ENCODE measurements at regions not wholly inside any gene's neighbourhood (a gene's known extent, or its start where the extent isn't known, plus 50 kb on each side); places are given as distances from the start of the nearest gene placed in this dataset.

GRCh38 chr13:54367639-54368271 lies 1339.1 kb downstream of the OLFM4 start:
- H3K4me3 Mint-ChIP-seq: no peak overlapping the region
- H3K9me3 ChIP-seq (ENCODE audit: control extremely low read depth in 1 of 3, control insufficient read depth in 2 of 3, insufficient read depth in 1 of 3, low read length in 2 of 3): peaks cover 0 to 3% (median 0%) of the 10 kb centered on the region in 3 donors
- no peak overlapping the region for H3K27ac ChIP-seq (ENCODE audit: low read length in 2 of 2)
- no peak overlapping the region for H3K27ac Mint-ChIP-seq
- H2AFZ ChIP-seq (ENCODE audit: insufficient read depth, low read depth, low read length, poor library complexity, severe bottlenecking): no peak overlapping the region
- H3K4me1 ChIP-seq (ENCODE audit: control insufficient read depth in 2 of 2, insufficient read depth in 2 of 2, low read length in 2 of 2): no peaks in the 10 kb centered on the region
- TF ChIP-seq CTCF (IDR thresholded peaks at IDR 0.05) (no peak), EZH2 (IDR thresholded peaks at IDR 0.05; ENCODE audit: borderline replicate concordance, insufficient read depth, low read depth, low read length, poor library complexity, severe bottlenecking) (no peak)
- no peaks in the 10 kb centered on the region for H3K4me1 Mint-ChIP-seq
- no peak overlapping the region for H3K4me3 ChIP-seq (ENCODE audit: control extremely low read depth in 1 of 5, extremely low read depth in 1 of 5, insufficient read depth in 1 of 5, low read depth in 2 of 5, low read length in 4 of 5)
- no peak overlapping the region for H3K9ac ChIP-seq (ENCODE audit: low read length)
- no peak for ATAC-seq (ENCODE audit: low read depth)
- no peaks in the 10 kb centered on the region for H3K27me3 Mint-ChIP-seq
- no peak overlapping the region for H3K4me2 ChIP-seq (replicated peaks; ENCODE audit: low read depth, low read length, poor library complexity, severe bottlenecking)
- no peaks in the 10 kb centered on the region for H3K36me3 ChIP-seq (replicated peaks in 1 of 2; ENCODE audit: control extremely low read depth in 1 of 2, control insufficient read depth in 1 of 2, extremely low read depth in 1 of 2, insufficient read depth in 2 of 2, low read length in 1 of 2)
- intact Hi-C loops (cut with micrococcal nuclease): no loop called here
- H3K79me2 ChIP-seq (ENCODE audit: control insufficient read depth, insufficient read depth, low read length): no peaks in the 10 kb centered on the region
- no peaks in the 10 kb centered on the region for H4K20me1 ChIP-seq (ENCODE audit: control insufficient read depth, insufficient read depth, low read length, poor library complexity, severe bottlenecking)
- 67% methylated on average over 2 of the region's 5 CpGs for WGBS (ENCODE audit: insufficient coverage)
- no peaks in the 10 kb centered on the region for H3K27me3 ChIP-seq (replicated peaks in 1 of 4; ENCODE audit: control extremely low read depth in 1 of 4, control insufficient read depth in 3 of 4, insufficient read depth in 4 of 4, low read length in 3 of 4)
- no peak for DNase-seq
- CTCF ChIA-PET: no interaction called here
- POLR2A ChIA-PET: no interaction called here
- peaks cover 2% of the 10 kb centered on the region for H3K9me3 Mint-ChIP-seq (ENCODE audit: insufficient read depth)

- H4K20me1 ChIP-seq (ENCODE audit: control insufficient read depth, insufficient read depth, low read length, poor library complexity, severe bottlenecking): no peaks in the 10 kb centered on the region
- Mint-ChIP-seq H3K9me3 (ENCODE audit: insufficient read depth) (peaks cover 2% of the 10 kb centered on the region), H3K4me1 (no peaks in the 10 kb centered on the region), H3K27ac (no peak overlapping the region), H3K27me3 (no peaks in the 10 kb centered on the region), H3K4me3 (no peak overlapping the region)
- no peaks in the 10 kb centered on the region for H3K36me3 ChIP-seq (replicated peaks in 1 of 2; ENCODE audit: control extremely low read depth in 1 of 2, control insufficient read depth in 1 of 2, extremely low read depth in 1 of 2, insufficient read depth in 2 of 2, low read length in 1 of 2)
- intact Hi-C loops (cut with micrococcal nuclease): no loop called here
- no peak overlapping the region for H3K9ac ChIP-seq (ENCODE audit: low read length)
- no peak for TF ChIP-seq EZH2 (IDR thresholded peaks at IDR 0.05; ENCODE audit: borderline replicate concordance, insufficient read depth, low read depth, low read length, poor library complexity, severe bottlenecking)
- no peak for TF ChIP-seq CTCF (IDR thresholded peaks at IDR 0.05)
- no peaks in the 10 kb centered on the region for H3K4me1 ChIP-seq (ENCODE audit: control insufficient read depth in 2 of 2, insufficient read depth in 2 of 2, low read length in 2 of 2)
- POLR2A ChIA-PET: no interaction called here
- H3K27ac ChIP-seq (ENCODE audit: low read length in 2 of 2): no peak overlapping the region
- no peak overlapping the region for H2AFZ ChIP-seq (ENCODE audit: insufficient read depth, low read depth, low read length, poor library complexity, severe bottlenecking)
- peaks cover 0 to 4% (median 0%) of the 10 kb centered on the region in 3 donors for H3K9me3 ChIP-seq (ENCODE audit: control extremely low read depth in 1 of 3, control insufficient read depth in 2 of 3, insufficient read depth in 1 of 3, low read length in 2 of 3)
- DNase-seq: no peak
- CTCF ChIA-PET: no interaction called here
- no peak overlapping the region for H3K4me2 ChIP-seq (replicated peaks; ENCODE audit: low read depth, low read length, poor library complexity, severe bottlenecking)
- no peaks in the 10 kb centered on the region for H3K79me2 ChIP-seq (ENCODE audit: control insufficient read depth, insufficient read depth, low read length)
- no peaks in the 10 kb centered on the region for H3K27me3 ChIP-seq (replicated peaks in 1 of 4; ENCODE audit: control extremely low read depth in 1 of 4, control insufficient read depth in 3 of 4, insufficient read depth in 4 of 4, low read length in 3 of 4)
- no peak overlapping the region for H3K4me3 ChIP-seq (ENCODE audit: control extremely low read depth in 1 of 5, extremely low read depth in 1 of 5, insufficient read depth in 1 of 5, low read depth in 2 of 5, low read length in 4 of 5)
- ATAC-seq (ENCODE audit: low read depth): no peak
These were observed 1339.8 kb downstream of the OLFM4 start for GRCh38 chr13:54368387-54368786.

All from B cell (primary cell).